ENCODE measurements at regions not wholly inside any gene's neighbourhood (a gene's known extent, or its start where the extent isn't known, plus 50 kb on each side); places are given as distances from the start of the nearest gene placed in this dataset.

DNA sequence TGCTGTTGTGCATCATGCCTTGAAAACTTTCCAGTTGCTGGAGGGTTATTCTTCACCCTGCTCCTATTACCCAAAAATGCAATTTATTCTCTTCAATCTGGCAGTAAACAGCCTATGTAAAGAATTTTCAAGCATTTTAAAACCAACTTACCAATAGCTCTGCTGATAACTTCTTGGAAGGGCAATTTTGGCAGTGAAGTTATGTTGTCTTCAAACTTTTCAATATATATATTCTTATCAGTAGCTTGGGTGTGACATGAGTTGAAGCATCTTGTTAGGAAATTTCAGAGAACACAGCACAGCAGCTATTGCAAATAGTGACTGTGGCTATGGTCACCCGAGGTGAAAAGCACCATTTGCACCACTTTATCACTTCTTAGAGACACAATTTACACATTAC lies 395.5 kb downstream of the STK39 start:
- TF ChIP-seq CTCF (IDR thresholded peaks at IDR 0.05; ENCODE audit: unreplicated experiment), result no peak
- DNase-seq (ENCODE audit: low spot score), result no peak
- Mint-ChIP-seq H3K4me3 (ENCODE audit: unreplicated experiment) (no peak overlapping the region), H3K36me3 (ENCODE audit: low read depth, unreplicated experiment) (no peaks in the 10 kb centered on the region), H3K27ac (ENCODE audit: unreplicated experiment) (no peak overlapping the region), H3K9me3 (ENCODE audit: unreplicated experiment) (no peaks in the 10 kb centered on the region), H3K27me3 (ENCODE audit: unreplicated experiment) (no peaks in the 10 kb centered on the region), H3K4me1 (ENCODE audit: unreplicated experiment) (no peaks in the 10 kb centered on the region)

- Mint-ChIP-seq H3K36me3 (ENCODE audit: low read depth, unreplicated experiment) (no peaks in the 10 kb centered on the region), H3K4me3 (ENCODE audit: unreplicated experiment) (no peak overlapping the region), H3K27me3 (ENCODE audit: unreplicated experiment) (no peaks in the 10 kb centered on the region), H3K4me1 (ENCODE audit: unreplicated experiment) (no peaks in the 10 kb centered on the region), H3K9me3 (ENCODE audit: unreplicated experiment) (no peaks in the 10 kb centered on the region), H3K27ac (ENCODE audit: unreplicated experiment) (no peak overlapping the region)
- no peak for TF ChIP-seq CTCF (IDR thresholded peaks at IDR 0.05; ENCODE audit: unreplicated experiment)
- no peak for DNase-seq (ENCODE audit: low spot score)
Measured at GRCh38 chr2:167851323-167851860, 396.0 kb downstream of the STK39 start.

- TF ChIP-seq CTCF (IDR thresholded peaks at IDR 0.05; ENCODE audit: unreplicated experiment), result no peak
- Mint-ChIP-seq H3K9me3 (ENCODE audit: unreplicated experiment) (no peaks in the 10 kb centered on the region), H3K27me3 (ENCODE audit: unreplicated experiment) (peaks cover 2% of the 10 kb centered on the region), H3K4me1 (ENCODE audit: unreplicated experiment) (peaks cover 3% of the 10 kb centered on the region), H3K4me3 (ENCODE audit: unreplicated experiment) (no peak overlapping the region), H3K36me3 (ENCODE audit: low read depth, unreplicated experiment) (no peaks in the 10 kb centered on the region), H3K27ac (ENCODE audit: unreplicated experiment) (no peak overlapping the region)
- DNase-seq (ENCODE audit: low spot score), result no peak
Measured at GRCh38 chr2:167844714-167845530, 402.5 kb downstream of the STK39 start.

GRCh38 chr2:167843657-167844056 lies 403.7 kb downstream of the STK39 start:
- Mint-ChIP-seq H3K4me3 (ENCODE audit: unreplicated experiment) (no peak overlapping the region), H3K36me3 (ENCODE audit: low read depth, unreplicated experiment) (no peaks in the 10 kb centered on the region), H3K9me3 (ENCODE audit: unreplicated experiment) (no peaks in the 10 kb centered on the region), H3K27me3 (ENCODE audit: unreplicated experiment) (peaks cover 2% of the 10 kb centered on the region), H3K27ac (ENCODE audit: unreplicated experiment) (no peak overlapping the region), H3K4me1 (ENCODE audit: unreplicated experiment) (peaks cover 3% of the 10 kb centered on the region)
- DNase-seq (ENCODE audit: low spot score), result no peak
- TF ChIP-seq CTCF (IDR thresholded peaks at IDR 0.05; ENCODE audit: unreplicated experiment), result no peak

GRCh38 chr2:167843217-167843616 lies 404.2 kb downstream of the STK39 start:
- H3K27me3 Mint-ChIP-seq (ENCODE audit: unreplicated experiment), result peaks cover 2% of the 10 kb centered on the region
- no peak overlapping the region for H3K27ac Mint-ChIP-seq (ENCODE audit: unreplicated experiment)
- no peak for TF ChIP-seq CTCF (IDR thresholded peaks at IDR 0.05; ENCODE audit: unreplicated experiment)
- H3K36me3 Mint-ChIP-seq (ENCODE audit: low read depth, unreplicated experiment), result no peaks in the 10 kb centered on the region
- no peak overlapping the region for H3K4me3 Mint-ChIP-seq (ENCODE audit: unreplicated experiment)
- H3K4me1 Mint-ChIP-seq (ENCODE audit: unreplicated experiment), result peaks cover 3% of the 10 kb centered on the region
- no peaks in the 10 kb centered on the region for H3K9me3 Mint-ChIP-seq (ENCODE audit: unreplicated experiment)
- no peak for DNase-seq (ENCODE audit: low spot score)

Data from endothelial cell (in vitro differentiated cells).